ENCODE measurements at regions not wholly inside any gene's neighbourhood (a gene's known extent, or its start where the extent isn't known, plus 50 kb on each side); places are given as distances from the start of the nearest gene placed in this dataset.

DNA sequence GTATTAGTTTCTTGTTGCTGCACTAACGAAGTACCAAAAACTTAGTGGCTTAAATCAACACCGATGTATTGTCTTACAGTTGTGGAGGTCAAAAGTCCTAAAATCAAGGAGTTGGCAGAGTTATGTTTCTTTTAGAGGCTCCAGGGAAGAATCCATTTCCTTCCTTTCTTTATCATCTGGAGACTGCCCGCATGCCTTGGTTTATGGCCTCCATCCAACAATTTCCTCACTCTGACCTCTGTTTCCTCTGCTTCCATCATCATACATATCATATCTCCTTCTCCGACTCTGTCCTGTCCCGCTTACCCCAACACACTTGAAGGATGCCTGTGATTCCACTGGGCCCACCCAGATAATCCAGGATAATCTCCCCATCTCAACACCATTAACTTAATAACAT lies 627.8 kb downstream of the KCNJ2 start:
- dilution Hi-C loops (cut with HindIII; ENCODE audit: low sequenced_read_pairs, unreplicated experiment), result no loop called here
- WGBS, 2 experiments (ENCODE audit: extremely low coverage in 2 of 2, insufficient read length in 1 of 2), result 60 to 100% methylated on average over 1 to 2 of the region's 5 CpGs

More for the DNA sequence above, 627.8 kb downstream of the KCNJ2 start:
- Histone ChIP-seq H3K9me1 (ENCODE audit: insufficient read depth, low read length) (no peaks in the 10 kb centered on the region), H3K4ac (ENCODE audit: low read depth, low read length) (no peak overlapping the region), H2AK9ac (replicated peaks; ENCODE audit: low read depth, low read length, poor library complexity) (no peak overlapping the region), H2AK5ac (ENCODE audit: low read depth, low read length) (no peak overlapping the region), H3K9ac (ENCODE audit: low read depth, low read length) (no peak overlapping the region), H3K18ac (ENCODE audit: low read depth, low read length) (no peak overlapping the region), H3K4me1 (ENCODE audit: control insufficient read depth, insufficient read depth, low read length) (no peaks in the 10 kb centered on the region), H2BK120ac (ENCODE audit: low read depth, low read length) (no peak overlapping the region), H3K27ac (ENCODE audit: insufficient read depth, low read length) (no peak overlapping the region), H3K36me3 (ENCODE audit: control insufficient read depth, insufficient read depth, low read length) (no peaks in the 10 kb centered on the region), H4K5ac (ENCODE audit: low read depth, low read length) (no peak overlapping the region), H2AFZ (replicated peaks; ENCODE audit: low read length, poor library complexity) (peak overlapping the region; percentile 58), H4K20me1 (ENCODE audit: insufficient read depth, low read length) (no peaks in the 10 kb centered on the region), H3K14ac (replicated peaks; ENCODE audit: low read depth, low read length) (no peak overlapping the region), H3K79me1 (ENCODE audit: low read depth in 1 of 2, low read length in 2 of 2) (no peaks in the 10 kb centered on the region), H4K8ac (ENCODE audit: low read depth in 2 of 2, low read length in 2 of 2) (no peak overlapping the region), H3K4me3 (ENCODE audit: insufficient read depth, low read depth, low read length) (no peak overlapping the region), H2BK15ac (ENCODE audit: low read depth, low read length) (no peak overlapping the region), H3K4me2 (ENCODE audit: low read depth, low read length) (no peak overlapping the region), H3K27me3 (ENCODE audit: control insufficient read depth, insufficient read depth, low read length) (no peaks in the 10 kb centered on the region), H2BK5ac (ENCODE audit: low read depth, low read length, poor library complexity, severe bottlenecking) (no peak overlapping the region), H3K56ac (ENCODE audit: extremely low read depth, insufficient read depth, low read length) (no peak overlapping the region), H2BK20ac (ENCODE audit: low read depth, low read length) (no peak overlapping the region), H4K91ac (ENCODE audit: insufficient read depth, low read depth, low read length) (no peak overlapping the region), H3K9me3 (ENCODE audit: control insufficient read depth, insufficient read depth, low read length) (0 out of 2 replicates have a peak, but pooled peaks cover 2% of the 10 kb centered on the region), H3K23ac (ENCODE audit: low read depth, low read length) (no peak overlapping the region)
- TF ChIP-seq FOS (IDR thresholded peaks at IDR 0.05; ENCODE audit: low read depth, low read length) (no peak), MXI1 (IDR thresholded peaks at IDR 0.05; ENCODE audit: borderline replicate concordance, low read depth, low read length) (no peak), RFX5 (IDR thresholded peaks at IDR 0.05; ENCODE audit: low read depth, low read length) (no peak), NFE2L2 (IDR thresholded peaks at IDR 0.05; ENCODE audit: low read depth, low read length) (no peak), RAD21 (IDR thresholded peaks at IDR 0.05; ENCODE audit: low read length) (no peak), POLR2A (IDR thresholded peaks at IDR 0.05; ENCODE audit: low read depth, low read length) (no peak), SMC3 (IDR thresholded peaks at IDR 0.05; ENCODE audit: low read depth, low read length) (no peak), RCOR1 (IDR thresholded peaks at IDR 0.05; ENCODE audit: insufficient replicate concordance, low read length) (no peak), MAFK (IDR thresholded peaks at IDR 0.05; ENCODE audit: low read depth, low read length) (no peak), MAZ (IDR thresholded peaks at IDR 0.05; ENCODE audit: borderline replicate concordance, low read depth, low read length) (no peak), CEBPB (IDR thresholded peaks at IDR 0.05; ENCODE audit: low read depth, low read length) (no peak), CHD1 (IDR thresholded peaks at IDR 0.05; ENCODE audit: low read depth, low read length) (no peak), BHLHE40 (IDR thresholded peaks at IDR 0.05; ENCODE audit: low read depth, low read length) (no peak)
- TF ChIP-seq, protein P1, sequence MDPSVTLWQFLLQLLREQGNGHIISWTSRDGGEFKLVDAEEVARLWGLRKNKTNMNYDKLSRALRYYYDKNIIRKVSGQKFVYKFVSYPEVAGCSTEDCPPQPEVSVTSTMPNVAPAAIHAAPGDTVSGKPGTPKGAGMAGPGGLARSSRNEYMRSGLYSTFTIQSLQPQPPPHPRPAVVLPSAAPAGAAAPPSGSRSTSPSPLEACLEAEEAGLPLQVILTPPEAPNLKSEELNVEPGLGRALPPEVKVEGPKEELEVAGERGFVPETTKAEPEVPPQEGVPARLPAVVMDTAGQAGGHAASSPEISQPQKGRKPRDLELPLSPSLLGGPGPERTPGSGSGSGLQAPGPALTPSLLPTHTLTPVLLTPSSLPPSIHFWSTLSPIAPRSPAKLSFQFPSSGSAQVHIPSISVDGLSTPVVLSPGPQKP (IDR thresholded peaks at IDR 0.05; ENCODE audit: borderline replicate concordance, low read depth, low read length), result no peak
- TF ChIP-seq, protein P2, sequence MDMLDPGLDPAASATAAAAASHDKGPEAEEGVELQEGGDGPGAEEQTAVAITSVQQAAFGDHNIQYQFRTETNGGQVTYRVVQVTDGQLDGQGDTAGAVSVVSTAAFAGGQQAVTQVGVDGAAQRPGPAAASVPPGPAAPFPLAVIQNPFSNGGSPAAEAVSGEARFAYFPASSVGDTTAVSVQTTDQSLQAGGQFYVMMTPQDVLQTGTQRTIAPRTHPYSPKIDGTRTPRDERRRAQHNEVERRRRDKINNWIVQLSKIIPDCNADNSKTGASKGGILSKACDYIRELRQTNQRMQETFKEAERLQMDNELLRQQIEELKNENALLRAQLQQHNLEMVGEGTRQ (IDR thresholded peaks at IDR 0.05; ENCODE audit: low read depth, low read length), result no peak
- TF ChIP-seq, protein P3, sequence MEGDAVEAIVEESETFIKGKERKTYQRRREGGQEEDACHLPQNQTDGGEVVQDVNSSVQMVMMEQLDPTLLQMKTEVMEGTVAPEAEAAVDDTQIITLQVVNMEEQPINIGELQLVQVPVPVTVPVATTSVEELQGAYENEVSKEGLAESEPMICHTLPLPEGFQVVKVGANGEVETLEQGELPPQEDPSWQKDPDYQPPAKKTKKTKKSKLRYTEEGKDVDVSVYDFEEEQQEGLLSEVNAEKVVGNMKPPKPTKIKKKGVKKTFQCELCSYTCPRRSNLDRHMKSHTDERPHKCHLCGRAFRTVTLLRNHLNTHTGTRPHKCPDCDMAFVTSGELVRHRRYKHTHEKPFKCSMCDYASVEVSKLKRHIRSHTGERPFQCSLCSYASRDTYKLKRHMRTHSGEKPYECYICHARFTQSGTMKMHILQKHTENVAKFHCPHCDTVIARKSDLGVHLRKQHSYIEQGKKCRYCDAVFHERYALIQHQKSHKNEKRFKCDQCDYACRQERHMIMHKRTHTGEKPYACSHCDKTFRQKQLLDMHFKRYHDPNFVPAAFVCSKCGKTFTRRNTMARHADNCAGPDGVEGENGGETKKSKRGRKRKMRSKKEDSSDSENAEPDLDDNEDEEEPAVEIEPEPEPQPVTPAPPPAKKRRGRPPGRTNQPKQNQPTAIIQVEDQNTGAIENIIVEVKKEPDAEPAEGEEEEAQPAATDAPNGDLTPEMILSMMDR (conservative IDR thresholded peaks at IDR 0.05; ENCODE audit: low read depth, low read length), result no peak
- no peak for ATAC-seq (ENCODE audit: low read depth)
- POLR2A ChIA-PET (ENCODE audit: unreplicated experiment), result no interaction called here
- CTCF ChIA-PET, result no interaction called here
- no TSS peak for BruUV-seq (replicated peaks)
- DNase-seq, result no peak
- in situ Hi-C loops (cut with MboI; ENCODE audit: low sequenced_read_pairs), result loop anchor here (25.0 kb wide), 1 partner anchor 665 kb away; no protein-coding TSS in a partner anchor
- intact Hi-C loops (cut with micrococcal nuclease), result no loop called here

All from IMR-90 (cell line).